ENCODE measurements at regions not wholly inside any gene's neighbourhood (a gene's known extent, or its start where the extent isn't known, plus 50 kb on each side); places are given as distances from the start of the nearest gene placed in this dataset.

DNA sequence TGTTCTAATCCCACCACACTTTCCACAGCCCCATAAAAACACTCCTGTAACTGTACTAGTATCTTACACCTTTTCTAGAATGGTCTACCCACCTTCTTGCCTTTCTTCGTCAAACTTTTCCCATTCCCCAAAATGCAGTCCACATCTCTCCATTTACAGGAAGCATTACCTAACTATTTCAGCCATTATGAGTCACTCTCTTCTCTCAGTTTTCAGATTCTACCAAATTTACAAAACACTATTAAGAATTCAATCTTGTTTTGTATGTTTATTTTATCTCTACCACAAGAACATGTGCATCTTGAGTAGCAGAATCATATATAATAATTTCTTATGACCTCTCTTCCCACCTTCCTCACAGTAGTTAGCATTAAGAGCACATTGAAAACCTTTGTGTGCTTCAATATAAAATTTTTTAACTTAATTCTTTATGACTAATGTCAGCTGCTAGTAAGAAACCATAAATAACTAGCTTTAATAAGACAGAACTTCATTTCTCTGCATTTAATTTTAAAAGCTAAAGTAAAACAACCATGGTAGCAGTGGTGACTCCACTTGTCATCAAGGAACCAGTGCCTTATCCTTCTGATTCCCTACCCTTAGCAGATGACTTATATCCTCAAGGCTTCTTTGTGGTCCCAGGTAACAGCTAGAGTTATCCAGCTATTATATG, 56.6 kb upstream of the MAP2 start:
- DNase-seq, result no peak

GRCh38 chr2:209368406-209368805, 55.4 kb upstream of the MAP2 start:
- DNase-seq, result no peak

DNA sequence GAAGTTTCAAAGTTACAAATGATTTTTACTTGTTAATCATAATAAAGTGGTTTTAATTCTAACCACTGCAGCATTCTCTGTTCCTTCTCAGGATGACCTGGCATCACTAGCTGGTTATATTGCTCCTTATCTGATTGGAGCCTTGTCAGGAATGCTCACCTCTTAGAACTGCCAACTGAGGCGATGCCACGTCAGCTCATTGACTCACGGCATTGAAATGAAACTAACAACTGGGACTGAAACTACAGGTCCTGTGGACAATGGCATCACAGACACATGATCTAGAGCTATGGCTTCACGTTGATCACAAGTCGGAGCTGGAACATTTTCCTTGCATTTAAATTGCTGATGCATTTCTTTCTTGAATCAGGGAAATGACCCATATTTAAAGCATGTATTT, 54.9 kb upstream of the MAP2 start:
- no peak for DNase-seq

DNA sequence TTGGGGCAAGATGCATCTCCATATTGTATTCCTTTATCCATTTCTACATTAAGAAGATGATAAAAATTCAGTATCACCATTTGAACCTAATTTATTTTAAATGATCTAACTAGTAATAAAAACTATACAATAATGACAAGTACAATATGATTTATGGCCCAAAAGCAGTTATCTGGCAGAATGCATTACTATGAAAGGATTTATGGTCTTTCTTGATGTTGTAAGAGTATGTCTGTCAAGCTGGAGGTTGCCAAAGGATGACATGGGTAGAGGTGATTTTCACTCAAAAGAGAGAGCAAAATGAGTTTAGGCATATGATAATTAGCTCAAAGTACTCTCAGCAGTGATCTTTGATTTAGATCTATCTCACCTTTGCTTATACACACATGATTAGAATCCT, 54.2 kb upstream of the MAP2 start:
- no peak for DNase-seq

GRCh38 chr2:209371407-209371806, 52.4 kb upstream of the MAP2 start:
- DNase-seq, result no peak
